Stimulated activated CD8-positive, alpha-beta memory T cell treated with anti-CD3 and anti-CD28 coated beads, Interleukin-12 subunit alpha, Interleukin-12 subunit beta, amount 100 ng/mL, for 4 hours (primary cell): ENCODE measurements at regions not wholly inside any gene's neighbourhood (a gene's known extent, or its start where the extent isn't known, plus 50 kb on each side); places are given as distances from the start of the nearest gene placed in this dataset.

Experiments used
- DNase-seq: peaks from one replicate; pipeline ENCODE4 v3.0.0-alpha.2; 2020; ENCODE audit warnings: low read depth

DNA sequence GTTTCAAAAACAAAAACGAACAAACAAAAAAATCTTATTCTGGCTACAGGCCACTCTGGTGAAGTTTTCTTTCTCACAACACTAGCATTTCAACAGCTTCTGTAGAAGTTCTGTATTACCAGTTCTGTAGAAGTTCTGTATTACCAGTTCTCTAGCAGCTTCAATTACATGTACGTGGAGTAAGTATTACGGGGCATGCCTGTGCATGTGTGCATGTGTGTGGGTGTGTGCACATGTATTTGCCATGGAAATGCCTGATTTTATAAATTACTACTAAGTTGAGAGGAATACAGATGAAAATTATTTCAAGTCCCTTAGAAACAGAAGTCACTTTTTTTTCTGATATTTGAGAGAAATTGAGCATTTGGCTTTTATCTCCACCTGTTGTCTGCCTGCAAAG is 414.2 kb downstream of the FOXO1 start:
- no peak for DNase-seq

DNA sequence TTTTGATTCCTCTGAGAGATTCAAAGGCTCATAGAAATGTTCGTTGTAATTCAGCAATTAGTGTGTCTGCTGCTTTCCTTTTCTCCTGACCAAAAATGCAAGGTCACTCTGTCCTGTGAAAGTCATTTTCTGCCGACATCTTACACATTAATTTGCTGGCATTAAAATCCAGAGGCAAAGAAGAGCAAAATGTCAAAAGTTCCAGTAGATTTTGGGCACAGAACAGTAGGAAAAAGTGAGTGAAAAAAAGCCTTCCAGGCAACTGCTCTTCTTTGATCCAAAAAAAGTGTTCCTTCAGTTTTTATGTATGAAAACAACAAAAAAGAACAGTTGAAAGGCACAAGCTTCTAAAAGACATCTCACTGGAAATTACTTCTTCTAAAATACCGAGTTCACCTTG is 413.8 kb downstream of the FOXO1 start:
- DNase-seq, result no peak

- DNase-seq, result no peak
These were observed 412.0 kb downstream of the FOXO1 start for GRCh38 chr13:40254394-40254793.

GRCh38 chr13:40255551-40255950 is 410.9 kb downstream of the FOXO1 start:
- no peak for DNase-seq

GRCh38 chr13:40259899-40260298 is 406.5 kb downstream of the FOXO1 start:
- no peak for DNase-seq

DNA sequence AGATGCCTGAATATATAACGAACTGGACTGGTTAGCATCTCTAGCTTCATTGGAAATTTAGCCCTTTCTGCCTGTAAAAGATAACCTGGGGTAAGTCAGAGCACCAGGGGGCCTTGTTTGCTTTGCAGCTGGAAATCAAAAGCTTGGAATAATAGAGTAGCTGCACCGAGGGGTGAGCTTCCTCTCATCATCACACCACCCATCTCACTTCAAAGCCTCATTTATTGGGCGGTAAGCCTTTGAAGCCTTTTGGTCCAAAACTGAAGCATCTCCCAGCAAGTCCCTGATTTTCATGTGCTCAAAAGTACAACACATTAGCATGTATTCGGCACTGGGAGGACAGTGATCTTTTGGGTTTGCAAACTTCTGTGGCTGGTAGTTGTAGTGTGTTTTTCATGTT is 405.1 kb downstream of the FOXO1 start:
- DNase-seq, result no peak

- no peak for DNase-seq
These were observed 404.5 kb downstream of the FOXO1 start for GRCh38 chr13:40261947-40262346.

GRCh38 chr13:40269086-40269485 is 397.4 kb downstream of the FOXO1 start:
- DNase-seq, result no peak

GRCh38 chr13:40270726-40271125 is 395.7 kb downstream of the FOXO1 start:
- no peak for DNase-seq

GRCh38 chr13:40271271-40271885 is 395.1 kb downstream of the FOXO1 start:
- DNase-seq, result no peak

- DNase-seq, result peak; percentile 29
These were observed 394.3 kb downstream of the FOXO1 start for GRCh38 chr13:40271931-40272775.

DNA sequence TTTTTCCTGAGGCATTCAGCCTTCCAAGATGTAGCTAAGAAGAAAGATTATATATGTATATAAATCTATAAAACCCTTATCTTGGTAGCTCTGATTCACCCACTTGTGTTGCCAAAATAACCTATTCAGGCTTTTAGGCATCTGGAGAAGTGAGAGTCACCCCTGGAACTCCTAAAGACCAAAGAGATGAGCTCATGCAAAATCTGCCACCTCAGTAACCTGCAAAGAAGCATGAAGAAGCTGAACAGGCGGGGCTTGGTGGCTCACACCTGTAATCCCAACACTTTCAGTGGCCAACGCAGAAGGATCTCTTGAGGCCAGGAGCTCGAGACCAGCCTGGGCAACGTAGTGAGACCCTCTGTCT is 393.7 kb downstream of the FOXO1 start:
- DNase-seq, result no peak

DNA sequence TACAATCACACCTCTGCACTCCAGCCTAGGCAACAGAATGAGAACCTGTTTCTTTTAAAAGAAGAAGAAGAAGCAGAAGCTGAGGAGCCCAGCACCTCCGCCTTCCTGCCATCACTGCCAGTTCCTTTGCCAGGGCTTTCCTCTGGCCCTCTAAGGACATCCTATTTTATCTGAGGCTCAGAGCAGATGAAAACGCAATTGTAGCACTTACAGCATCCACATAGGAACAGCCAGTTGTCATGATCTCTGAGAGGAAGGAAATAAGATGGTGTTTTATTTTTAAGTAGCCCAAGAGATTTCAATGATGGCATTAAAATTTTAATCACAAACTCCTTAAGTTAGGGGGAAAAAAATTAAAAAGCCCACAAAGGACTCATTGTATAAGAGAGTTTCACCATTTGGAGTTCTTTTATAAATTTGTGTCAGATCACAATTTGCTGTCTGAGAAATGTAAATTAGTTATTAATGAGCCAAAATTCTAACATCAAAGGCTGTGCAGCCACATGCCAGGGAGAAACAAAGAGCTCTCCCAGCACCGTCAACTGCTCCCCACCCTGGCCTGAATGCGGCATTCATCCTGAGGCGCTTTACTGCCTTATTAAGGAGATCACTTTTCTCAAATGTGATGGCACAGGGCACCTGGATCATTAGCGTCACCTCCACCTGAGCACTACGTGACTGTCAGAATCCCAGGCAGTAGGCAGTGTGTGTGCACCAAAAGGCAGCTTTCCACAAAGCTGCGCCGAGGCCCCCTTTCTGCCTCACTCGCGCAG is 393.0 kb downstream of the FOXO1 start:
- no peak for DNase-seq

DNA sequence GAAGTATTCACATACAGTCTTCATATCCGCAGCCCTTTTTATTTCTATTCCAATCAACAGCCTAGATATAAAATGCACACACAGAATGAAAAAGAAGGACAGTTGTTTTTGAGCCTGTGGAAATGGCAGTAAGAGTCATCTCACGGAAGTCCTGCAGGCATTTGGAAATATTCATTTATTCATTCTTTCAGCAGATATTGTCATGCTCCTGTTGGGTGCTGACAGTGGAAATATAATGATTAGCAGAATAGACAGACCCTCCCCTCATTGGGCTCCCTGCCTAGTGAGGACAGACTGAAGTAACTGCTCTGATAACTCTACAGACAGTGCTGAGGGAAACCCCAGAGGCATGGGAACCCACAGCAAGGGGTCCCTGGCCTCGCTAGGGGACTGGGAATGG is 392.3 kb downstream of the FOXO1 start:
- DNase-seq, result no peak

GRCh38 chr13:40275155-40275554 is 391.3 kb downstream of the FOXO1 start:
- DNase-seq, result no peak

GRCh38 chr13:40275636-40276035 is 390.8 kb downstream of the FOXO1 start:
- no peak for DNase-seq

DNA sequence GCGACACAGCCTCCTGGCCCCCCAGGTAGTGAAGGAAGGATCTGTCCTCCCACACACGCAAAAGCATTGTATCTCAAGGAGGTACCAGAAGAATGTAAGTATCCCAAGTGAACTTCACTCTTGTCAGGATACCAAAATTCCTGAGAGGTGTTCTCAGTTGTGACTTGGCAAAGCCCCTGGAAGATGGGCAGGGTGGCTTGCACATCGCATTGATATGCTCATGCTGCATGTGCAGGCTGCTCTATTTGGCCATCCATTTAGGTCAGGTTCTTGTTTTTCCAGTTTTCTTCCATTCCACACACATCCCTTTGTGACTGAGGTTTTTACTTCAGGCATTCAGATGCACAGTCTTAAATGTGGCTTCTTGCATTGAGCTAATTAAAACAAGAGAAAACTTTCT is 382.8 kb downstream of the FOXO1 start:
- no peak for DNase-seq

GRCh38 chr13:40285634-40286033 is 380.8 kb downstream of the FOXO1 start:
- DNase-seq, result no peak

DNA sequence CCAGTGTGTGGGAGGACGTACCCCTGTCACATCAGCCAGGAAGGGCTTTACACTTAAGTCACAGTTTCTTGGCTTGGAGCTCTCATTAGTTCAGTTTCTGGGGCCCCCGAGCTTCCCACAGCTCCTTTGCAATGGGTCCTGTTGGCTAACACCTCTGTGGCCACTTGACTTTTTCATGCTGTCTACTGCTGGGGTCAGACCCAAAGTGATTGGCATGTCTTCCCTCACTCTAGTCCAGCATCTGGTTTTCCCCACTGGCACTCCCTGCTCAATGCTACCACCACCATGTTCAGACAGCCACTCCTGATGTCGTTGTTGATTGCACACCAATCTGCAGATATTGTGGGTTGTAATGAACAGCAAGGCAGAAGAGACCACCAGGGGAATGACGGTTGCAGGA is 379.0 kb downstream of the FOXO1 start:
- DNase-seq, result no peak

DNA sequence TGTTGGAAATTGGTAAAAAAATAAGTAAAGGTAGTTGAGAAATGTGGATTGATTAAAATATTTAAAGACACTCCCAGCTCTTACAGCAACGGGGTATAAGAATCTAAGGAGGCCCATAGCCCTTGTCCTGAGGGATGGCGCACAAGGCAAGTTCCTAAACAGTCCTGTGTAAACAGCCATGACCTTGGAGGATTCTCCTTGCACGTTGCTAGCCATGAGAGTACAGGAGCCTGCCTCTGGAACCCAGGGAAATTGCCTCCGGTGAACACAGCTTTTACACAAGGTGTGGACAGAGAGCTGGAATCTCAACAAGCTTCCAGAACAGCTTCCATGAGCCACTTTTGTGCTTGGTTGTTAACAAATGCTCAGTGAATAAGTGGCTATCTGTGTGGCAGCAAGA is 378.2 kb downstream of the FOXO1 start:
- no peak for DNase-seq

DNA sequence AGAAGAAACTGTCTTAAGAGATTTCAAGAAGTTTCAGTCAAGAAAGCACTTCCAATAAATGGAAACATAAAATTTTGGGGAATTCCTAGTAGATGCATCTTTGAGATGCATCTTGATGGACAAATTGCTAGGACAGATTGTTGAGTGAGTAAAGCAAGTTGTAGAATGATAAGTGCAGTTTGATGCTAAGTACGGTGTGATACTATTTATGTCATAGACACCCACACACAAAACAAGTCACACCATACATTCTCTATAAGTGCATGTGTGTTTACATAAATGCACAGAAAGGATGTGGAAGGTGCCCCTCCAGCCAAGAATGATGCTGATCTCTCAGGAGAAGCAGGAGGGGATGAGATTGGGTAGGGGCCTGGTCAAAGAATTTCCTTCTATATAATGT is 375.7 kb downstream of the FOXO1 start:
- DNase-seq, result no peak

DNA sequence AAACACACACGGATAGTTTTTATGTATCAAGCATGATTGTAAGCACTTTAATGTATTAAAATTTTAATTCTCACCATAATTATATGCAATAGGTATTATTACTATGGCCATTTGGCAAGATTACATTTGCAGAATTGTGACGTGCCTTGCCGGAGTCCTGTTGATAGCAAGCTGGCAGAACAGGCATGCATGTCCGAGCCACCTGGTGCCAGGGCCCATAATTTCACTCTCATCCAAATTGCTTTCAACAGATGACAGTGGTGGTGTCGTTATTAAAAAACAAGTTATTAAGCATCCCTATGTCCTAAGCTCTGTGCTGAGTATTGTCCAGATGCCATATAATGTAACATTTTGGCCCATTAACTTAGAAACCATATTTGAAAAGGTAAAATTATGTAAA is 374.3 kb downstream of the FOXO1 start:
- DNase-seq, result no peak

DNA sequence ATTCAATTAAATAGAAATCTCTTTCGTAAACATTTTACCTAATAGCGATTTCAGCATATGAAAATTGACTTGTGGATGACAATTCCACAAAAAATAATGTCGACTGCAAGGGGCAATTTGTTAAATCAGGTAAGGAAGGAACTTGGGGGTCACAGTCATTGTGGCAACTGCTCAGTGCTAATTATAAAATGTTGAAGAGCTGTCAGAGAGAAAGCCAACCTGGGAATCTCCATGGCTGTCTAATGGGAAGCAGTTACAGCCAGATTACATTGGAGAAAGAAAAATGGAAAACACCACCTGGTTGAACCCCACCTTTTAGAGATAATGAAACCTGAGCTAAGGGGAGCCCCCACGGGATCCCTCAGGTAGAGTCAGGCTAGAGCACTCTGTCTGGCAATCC is 373.9 kb downstream of the FOXO1 start:
- DNase-seq, result no peak
